ENCODE measurements at regions not wholly inside any gene's neighbourhood (a gene's known extent, or its start where the extent isn't known, plus 50 kb on each side); places are given as distances from the start of the nearest gene placed in this dataset.
"Not testable (repeated sequence)": the region's sequence is repeated elsewhere in the genome, so short reads cannot be mapped to it uniquely, and the experiment has no call there.

DNA sequence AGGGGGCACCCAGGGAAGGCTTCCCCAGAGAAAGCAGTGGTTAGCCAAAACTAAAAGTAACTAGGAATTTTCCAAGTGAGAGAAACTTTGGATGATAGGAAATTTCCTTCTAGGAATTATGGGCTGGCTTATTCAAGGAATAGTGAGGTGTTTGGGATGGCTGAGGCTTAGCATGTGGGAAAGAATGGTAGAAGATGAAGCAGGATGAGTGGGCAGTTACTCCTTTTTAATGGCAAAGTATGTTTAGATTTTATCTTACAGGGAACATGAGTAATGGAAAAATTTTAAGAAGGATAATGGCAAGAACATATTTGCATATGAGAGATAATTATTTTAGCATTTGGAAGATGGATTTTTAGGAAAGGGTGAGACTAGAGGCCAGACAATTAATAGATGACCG, 197.6 kb downstream of the SLC38A4 start:
- no peak for TF ChIP-seq MYC (IDR thresholded peaks at IDR 0.05; ENCODE audit: low read depth, low read length)
- TF ChIP-seq, protein P1, sequence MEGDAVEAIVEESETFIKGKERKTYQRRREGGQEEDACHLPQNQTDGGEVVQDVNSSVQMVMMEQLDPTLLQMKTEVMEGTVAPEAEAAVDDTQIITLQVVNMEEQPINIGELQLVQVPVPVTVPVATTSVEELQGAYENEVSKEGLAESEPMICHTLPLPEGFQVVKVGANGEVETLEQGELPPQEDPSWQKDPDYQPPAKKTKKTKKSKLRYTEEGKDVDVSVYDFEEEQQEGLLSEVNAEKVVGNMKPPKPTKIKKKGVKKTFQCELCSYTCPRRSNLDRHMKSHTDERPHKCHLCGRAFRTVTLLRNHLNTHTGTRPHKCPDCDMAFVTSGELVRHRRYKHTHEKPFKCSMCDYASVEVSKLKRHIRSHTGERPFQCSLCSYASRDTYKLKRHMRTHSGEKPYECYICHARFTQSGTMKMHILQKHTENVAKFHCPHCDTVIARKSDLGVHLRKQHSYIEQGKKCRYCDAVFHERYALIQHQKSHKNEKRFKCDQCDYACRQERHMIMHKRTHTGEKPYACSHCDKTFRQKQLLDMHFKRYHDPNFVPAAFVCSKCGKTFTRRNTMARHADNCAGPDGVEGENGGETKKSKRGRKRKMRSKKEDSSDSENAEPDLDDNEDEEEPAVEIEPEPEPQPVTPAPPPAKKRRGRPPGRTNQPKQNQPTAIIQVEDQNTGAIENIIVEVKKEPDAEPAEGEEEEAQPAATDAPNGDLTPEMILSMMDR (IDR thresholded peaks at IDR 0.05; ENCODE audit: low read depth, low read length) = no peak
- TF ChIP-seq POLR2A (IDR thresholded peaks at IDR 0.05; ENCODE audit: extremely low read depth, insufficient read length) = no peak
- TF ChIP-seq MAX (IDR thresholded peaks at IDR 0.05; ENCODE audit: low read depth, low read length) = no peak
- no peak overlapping the region for H3K4me3 ChIP-seq (ENCODE audit: low read depth, low read length)
- no peak for DNase-seq (ENCODE audit: low read depth)

DNA sequence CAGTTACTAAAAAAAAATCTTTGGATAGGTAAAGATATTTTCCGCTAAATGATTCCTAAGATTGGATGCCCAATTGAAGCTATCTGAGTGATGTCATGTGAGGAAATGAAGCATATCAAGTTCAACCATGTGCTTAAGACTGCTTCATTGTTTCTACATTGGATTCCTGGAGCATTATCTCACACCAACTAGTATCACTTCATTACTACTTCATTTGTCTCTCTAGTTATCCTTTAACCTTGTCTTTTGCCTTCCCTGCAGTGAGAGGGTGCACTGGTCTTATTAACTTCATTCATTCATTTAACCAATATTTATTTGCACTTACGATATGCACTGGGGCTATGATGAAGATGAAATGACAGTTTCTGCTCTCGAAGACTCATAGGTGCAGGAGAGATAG, 198.1 kb downstream of the SLC38A4 start:
- DNase-seq (ENCODE audit: low read depth) = no peak

GRCh38 chr12:46619474-46619873, 206.3 kb downstream of the SLC38A4 start:
- H3K4me3 ChIP-seq (ENCODE audit: low read depth, low read length); DNase-seq (ENCODE audit: low read depth): not testable (repeated sequence)

More for the DNA sequence above, 198.1 kb downstream of the SLC38A4 start:
- no peak overlapping the region for H3K4me3 ChIP-seq (ENCODE audit: low read depth, low read length)
- 0 out of 2 replicates have a peak, but pooled peaks have one; percentile 11 for TF ChIP-seq MAX (IDR thresholded peaks at IDR 0.05; ENCODE audit: low read depth, low read length)
- TF ChIP-seq, protein P1 (IDR thresholded peaks at IDR 0.05; ENCODE audit: low read depth, low read length) = no peak
- TF ChIP-seq POLR2A (IDR thresholded peaks at IDR 0.05; ENCODE audit: extremely low read depth, insufficient read length) = no peak
- no peak for TF ChIP-seq MYC (IDR thresholded peaks at IDR 0.05; ENCODE audit: low read depth, low read length)

DNA sequence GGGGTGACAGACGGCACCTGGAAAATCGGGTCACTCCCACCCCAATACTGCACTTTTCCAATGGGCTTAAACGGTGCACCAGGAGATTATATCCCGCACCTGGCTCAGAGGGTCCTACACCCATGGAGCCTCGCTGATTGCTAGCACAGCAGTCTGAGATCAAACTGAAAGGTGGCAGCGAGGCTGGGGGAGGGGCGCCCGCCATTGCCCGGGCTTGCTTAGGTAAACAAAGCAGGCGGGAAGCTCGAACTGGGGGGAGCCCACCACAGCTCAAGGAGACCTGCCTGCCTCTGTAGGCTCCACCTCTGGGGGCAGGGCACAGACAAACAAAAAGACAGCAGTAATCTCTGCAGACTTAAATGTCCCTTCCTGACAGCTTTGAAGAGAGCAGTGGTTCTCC, 208.1 kb downstream of the SLC38A4 start:
- DNase-seq (ENCODE audit: low read depth); H3K4me3 ChIP-seq (ENCODE audit: low read depth, low read length): not testable (repeated sequence)

GRCh38 chr12:46617167-46617566, 208.6 kb downstream of the SLC38A4 start:
- peak; percentile 10 for DNase-seq (ENCODE audit: low read depth)
- no peak overlapping the region for H3K4me3 ChIP-seq (ENCODE audit: low read depth, low read length)
- no peak for TF ChIP-seq MAX (IDR thresholded peaks at IDR 0.05; ENCODE audit: low read depth, low read length)
- no peak for TF ChIP-seq MYC (IDR thresholded peaks at IDR 0.05; ENCODE audit: low read depth, low read length)
- TF ChIP-seq, protein P1 (IDR thresholded peaks at IDR 0.05; ENCODE audit: low read depth, low read length) = no peak
- no peak for TF ChIP-seq POLR2A (IDR thresholded peaks at IDR 0.05; ENCODE audit: extremely low read depth, insufficient read length)

DNA sequence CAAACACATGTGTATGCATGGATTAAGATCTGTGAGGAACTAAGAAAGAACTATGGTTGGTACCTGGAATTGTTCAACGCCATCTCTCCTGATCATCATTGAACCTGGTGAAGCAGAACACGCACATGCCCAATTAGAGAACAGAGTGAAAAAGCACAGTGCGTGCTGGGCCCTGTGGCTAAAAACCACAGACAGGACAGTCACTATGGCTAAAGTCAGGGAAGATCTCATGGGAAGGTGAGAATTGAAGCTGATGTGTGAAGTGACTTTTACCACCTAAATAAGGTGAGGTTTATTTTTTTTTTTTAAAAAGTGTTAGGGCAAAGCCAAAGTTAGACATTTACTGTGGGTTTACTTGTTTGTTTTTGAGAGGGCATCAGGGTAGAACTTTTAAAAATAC, 215.0 kb downstream of the SLC38A4 start:
- H3K4me3 ChIP-seq (ENCODE audit: low read depth, low read length) = no peak overlapping the region
- TF ChIP-seq POLR2A (IDR thresholded peaks at IDR 0.05; ENCODE audit: extremely low read depth, insufficient read length) (no peak), MYC (IDR thresholded peaks at IDR 0.05; ENCODE audit: low read depth, low read length) (no peak), MAX (IDR thresholded peaks at IDR 0.05; ENCODE audit: low read depth, low read length) (no peak)
- TF ChIP-seq, protein P1 (IDR thresholded peaks at IDR 0.05; ENCODE audit: low read depth, low read length) = no peak
- no peak for DNase-seq (ENCODE audit: low read depth)

DNA sequence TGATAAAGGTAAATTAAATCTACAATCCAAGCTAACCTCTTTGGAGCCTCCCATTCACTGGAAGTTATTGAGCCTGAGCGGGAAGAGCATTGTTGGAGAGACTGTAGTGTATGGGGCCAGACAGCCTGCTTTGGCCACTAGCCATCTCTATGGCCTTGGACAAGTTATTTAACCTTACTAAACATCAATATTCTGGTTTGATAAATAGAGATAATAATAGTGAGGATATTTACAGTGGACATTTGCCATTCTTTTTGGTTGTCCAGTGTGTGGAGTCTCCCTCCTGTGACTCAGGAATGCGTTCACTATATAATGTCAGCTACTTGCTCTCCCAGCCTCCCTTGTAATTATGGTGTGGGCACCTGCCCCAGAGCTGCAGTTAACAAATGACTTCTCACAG, 216.1 kb downstream of the SLC38A4 start:
- TF ChIP-seq POLR2A (IDR thresholded peaks at IDR 0.05; ENCODE audit: extremely low read depth, insufficient read length) = no peak
- no peak for TF ChIP-seq MYC (IDR thresholded peaks at IDR 0.05; ENCODE audit: low read depth, low read length)
- no peak for TF ChIP-seq MAX (IDR thresholded peaks at IDR 0.05; ENCODE audit: low read depth, low read length)
- TF ChIP-seq, protein P1 (IDR thresholded peaks at IDR 0.05; ENCODE audit: low read depth, low read length) = no peak
- DNase-seq (ENCODE audit: low read depth) = no peak
- H3K4me3 ChIP-seq (ENCODE audit: low read depth, low read length) = no peak overlapping the region

All from NB4 (cell line).